Adrenal gland (tissue), 5 donors: ENCODE measurements at regions not wholly inside any gene's neighbourhood (a gene's known extent, or its start where the extent isn't known, plus 50 kb on each side); places are given as distances from the start of the nearest gene placed in this dataset.

Experiments used
- CTCF ChIP-seq, 6 experiments: fragments of 450-650 bp in 4 of 6; fragments of 200-600 bp in 2 of 6; sonication (generic) in 1 of 6; IDR thresholded peaks; 1 replicate in 5 of 6; 2 replicates in 1 of 6; pipeline versions ENCODE4 v1.5.1 to v1.8.0; 2016 to 2021; ENCODE audit warnings: antibody characterized with exemption in 6 of 6, mild to moderate bottlenecking in 2 of 6, moderate library complexity in 1 of 6
- POLR2A ChIP-seq, 2 donors: fragments of 450-650 bp; IDR thresholded peaks; one replicate each; pipeline ENCODE4 v1.6.1; 2017; ENCODE audit warnings: antibody characterized with exemption in 2 of 2, mild to moderate bottlenecking in 2 of 2, moderate library complexity in 1 of 2
- donor health status: DM: no; HTN: no; CAD: no.

GRCh38 chr3:28917895-28918475, 362.9 kb upstream of the RBMS3 start:
- TF ChIP-seq POLR2A (IDR thresholded peaks at IDR 0.05) (no peak), CTCF (IDR thresholded peaks at IDR 0.05) (no peak)
